Lung (tissue), 11 donors: ENCODE measurements at regions not wholly inside any gene's neighbourhood (a gene's known extent, or its start where the extent isn't known, plus 50 kb on each side); places are given as distances from the start of the nearest gene placed in this dataset.
"Not testable (repeated sequence)": the region's sequence is repeated elsewhere in the genome, so short reads cannot be mapped to it uniquely, and the experiment has no call there.

Experiments
- ATAC-seq: fragments of 200-7000 bp; cut with Tn5 transposase; one replicate; pipeline ENCODE4 v1.9.1; 2020; ENCODE audit warnings: moderate number of reproducible peaks; ENCODE audit not compliant: insufficient read depth, low FRiP score
- DNase-seq, 3 donors: peaks; one replicate each; pipeline ENCODE4 v3.0.0-alpha.2; 2013 to 2017
- H3K27ac ChIP-seq, 2 donors: one replicate each; pipeline ENCODE4 v1.5.1; 2013; ENCODE audit warnings: mild to moderate bottlenecking in 2 of 2, moderate library complexity in 2 of 2, control low read depth in 1 of 2, inconsistent platforms in 1 of 2, low read depth in 1 of 2, low read length in 1 of 2
- H3K27me3 ChIP-seq, 3 donors: one replicate each; pipeline ENCODE4 v1.5.1; 2013; ENCODE audit warnings: low read length in 2 of 3; ENCODE audit not compliant: control insufficient read depth in 3 of 3, insufficient read depth in 3 of 3
- H3K36me3 ChIP-seq, 4 donors: one replicate each; pipeline ENCODE4 v1.5.1; 2013; ENCODE audit warnings: low read length in 4 of 4, mild to moderate bottlenecking in 1 of 4, moderate library complexity in 1 of 4; ENCODE audit not compliant: control insufficient read depth in 4 of 4, insufficient read depth in 4 of 4
- H3K4me1 ChIP-seq, 5 donors: one replicate each; pipeline ENCODE4 v1.5.1; 2013; ENCODE audit warnings: low read length in 5 of 5, mild to moderate bottlenecking in 2 of 5, moderate library complexity in 1 of 5; ENCODE audit not compliant: control insufficient read depth in 5 of 5, insufficient read depth in 5 of 5
- H3K4me3 ChIP-seq: one replicate; pipeline ENCODE4 v1.5.1; 2013; ENCODE audit warnings: mild to moderate bottlenecking, control low read depth, moderate library complexity
- H3K9ac ChIP-seq, 2 donors: one replicate each; pipeline ENCODE4 v1.5.1; 2013; ENCODE audit warnings: low read length in 2 of 2, control low read depth in 1 of 2; ENCODE audit not compliant: insufficient read depth in 1 of 2
- H3K9me3 ChIP-seq, 4 donors: one replicate each; pipeline ENCODE4 v1.5.1; 2013; ENCODE audit warnings: low read length in 3 of 4, mild to moderate bottlenecking in 1 of 4, moderate library complexity in 1 of 4; ENCODE audit not compliant: control insufficient read depth in 4 of 4, insufficient read depth in 3 of 4
- WGBS, 2 donors: extraction: QIAGEN DNeasy Blood & Tissue Kit; methylation state at CpG; one replicate each; pipeline ENCODE4 v1.1.7; 2013; 5-methylcytosine and 5-hydroxymethylcytosine counted together
- TF ChIP-seq, protein P1 (sequence below): IDR thresholded peaks from 2 replicates; pipeline ENCODE4 v1.5.1; 2012; ENCODE audit warnings: mild to moderate bottlenecking; ENCODE audit errors: control extremely low read depth, extremely low read depth
- donor health status: control.
- donor health status: control.
- donor health status: Bipolar disorder and iron deficiency.
- donor health status: healthy.
- donor health status: DM: yes; HTN: yes; CAD: no.

DNA sequence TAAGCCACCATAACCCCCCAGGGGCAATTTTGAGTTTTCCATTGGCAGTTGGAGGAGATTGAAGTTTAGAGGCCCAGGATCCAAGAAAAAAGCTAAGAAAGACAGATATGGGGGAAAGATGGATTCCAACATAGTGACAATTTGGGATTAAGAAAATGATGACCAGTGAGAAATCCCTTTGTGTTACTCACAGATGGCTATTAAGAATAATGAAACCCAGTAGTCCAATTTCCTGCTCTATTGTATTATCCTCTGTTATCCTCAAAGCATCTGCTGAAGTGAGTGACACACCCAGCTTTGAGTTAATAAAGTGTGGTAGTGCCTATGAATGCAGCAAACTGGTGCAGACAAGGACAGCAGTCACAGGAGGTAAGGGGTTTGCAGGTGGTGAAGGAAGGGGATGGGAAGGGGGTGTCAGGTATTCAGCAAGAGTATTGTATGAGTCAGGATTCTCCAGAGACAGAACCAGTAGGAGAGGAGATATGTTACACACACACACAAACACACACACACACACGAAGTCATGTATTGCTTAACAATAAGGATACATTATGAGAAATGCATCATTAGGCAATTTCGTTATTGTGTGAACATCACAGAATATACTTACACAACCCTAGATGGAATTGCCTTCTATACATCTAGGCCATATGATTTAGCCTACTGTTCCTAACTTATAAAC, 112.4 kb upstream of the VANGL1 start:
- DNase-seq (no peak), ATAC-seq (no peak)
- Histone ChIP-seq H3K27ac (no peak overlapping the region), H3K4me1 (peaks cover 0 to 15% (median 3%) of the 10 kb centered on the region in 5 donors), H3K36me3 (no peaks in the 10 kb centered on the region), H3K4me3 (no peak overlapping the region), H3K9me3 (no peaks in the 10 kb centered on the region), H3K9ac (no peak overlapping the region), H3K27me3 (no peaks in the 10 kb centered on the region)
- 91% methylated on average over 2 of the region's 2 CpGs for WGBS, 2 donors
- TF ChIP-seq, protein P1, sequence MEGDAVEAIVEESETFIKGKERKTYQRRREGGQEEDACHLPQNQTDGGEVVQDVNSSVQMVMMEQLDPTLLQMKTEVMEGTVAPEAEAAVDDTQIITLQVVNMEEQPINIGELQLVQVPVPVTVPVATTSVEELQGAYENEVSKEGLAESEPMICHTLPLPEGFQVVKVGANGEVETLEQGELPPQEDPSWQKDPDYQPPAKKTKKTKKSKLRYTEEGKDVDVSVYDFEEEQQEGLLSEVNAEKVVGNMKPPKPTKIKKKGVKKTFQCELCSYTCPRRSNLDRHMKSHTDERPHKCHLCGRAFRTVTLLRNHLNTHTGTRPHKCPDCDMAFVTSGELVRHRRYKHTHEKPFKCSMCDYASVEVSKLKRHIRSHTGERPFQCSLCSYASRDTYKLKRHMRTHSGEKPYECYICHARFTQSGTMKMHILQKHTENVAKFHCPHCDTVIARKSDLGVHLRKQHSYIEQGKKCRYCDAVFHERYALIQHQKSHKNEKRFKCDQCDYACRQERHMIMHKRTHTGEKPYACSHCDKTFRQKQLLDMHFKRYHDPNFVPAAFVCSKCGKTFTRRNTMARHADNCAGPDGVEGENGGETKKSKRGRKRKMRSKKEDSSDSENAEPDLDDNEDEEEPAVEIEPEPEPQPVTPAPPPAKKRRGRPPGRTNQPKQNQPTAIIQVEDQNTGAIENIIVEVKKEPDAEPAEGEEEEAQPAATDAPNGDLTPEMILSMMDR: no peak

DNA sequence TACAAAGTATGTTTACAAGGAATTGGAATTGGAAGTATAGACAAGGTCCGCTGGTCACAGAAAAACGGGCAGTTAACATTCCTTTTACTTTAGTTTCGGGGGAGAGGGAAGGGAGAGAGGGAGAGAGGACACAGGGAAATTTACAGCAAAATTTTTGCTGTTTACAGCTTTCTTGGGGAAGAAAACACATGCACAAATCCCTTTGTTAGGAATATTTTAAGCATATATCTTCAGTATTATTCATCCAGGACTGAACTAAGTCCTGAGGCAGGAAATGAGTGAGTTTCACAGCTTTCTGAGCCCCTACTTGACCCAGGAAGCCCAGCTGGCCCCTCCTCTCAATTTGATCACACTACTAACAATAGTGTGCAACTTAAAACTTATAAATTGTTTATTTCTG, 113.4 kb upstream of the VANGL1 start:
- not testable (repeated sequence) for H3K36me3 ChIP-seq, H3K4me3 ChIP-seq, H3K9ac ChIP-seq, H3K9me3 ChIP-seq, DNase-seq, H3K27ac ChIP-seq, H3K27me3 ChIP-seq, ATAC-seq
- 85 to 93% methylated on average over 3 of the region's 3 CpGs for WGBS, 2 donors
- peaks cover 0 to 17% (median 3%) of the 10 kb centered on the region in 5 donors for H3K4me1 ChIP-seq

DNA sequence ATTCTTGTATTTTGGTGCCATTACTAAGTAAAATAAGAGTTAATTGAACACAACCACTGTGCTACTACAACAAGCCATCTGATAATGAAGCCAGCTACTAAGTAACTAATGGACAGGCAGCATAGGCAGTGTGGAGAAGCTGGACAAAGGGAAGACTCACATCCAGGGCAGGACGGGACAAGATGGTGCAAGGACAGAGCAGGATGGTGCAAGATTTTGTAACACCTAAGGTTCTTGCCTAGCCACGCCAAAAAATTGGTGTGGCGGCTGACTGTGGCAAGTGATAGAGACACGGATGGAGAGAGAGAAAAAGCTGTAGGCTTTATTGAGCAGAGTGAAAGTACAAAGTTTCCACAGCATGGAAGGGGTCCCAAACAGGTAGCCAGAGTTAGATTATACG, 114.0 kb upstream of the VANGL1 start:
- TF ChIP-seq, protein P1: no peak
- Histone ChIP-seq H3K4me3 (no peak overlapping the region), H3K9me3 (no peaks in the 10 kb centered on the region), H3K4me1 (peaks cover 0 to 17% (median 3%) of the 10 kb centered on the region in 5 donors), H3K27ac (no peak overlapping the region), H3K27me3 (no peaks in the 10 kb centered on the region), H3K9ac (no peak overlapping the region), H3K36me3 (no peaks in the 10 kb centered on the region)
- DNase-seq: no peak
- WGBS, 2 donors: 86 to 89% methylated on average over 5 of the region's 5 CpGs
- no peak for ATAC-seq

DNA sequence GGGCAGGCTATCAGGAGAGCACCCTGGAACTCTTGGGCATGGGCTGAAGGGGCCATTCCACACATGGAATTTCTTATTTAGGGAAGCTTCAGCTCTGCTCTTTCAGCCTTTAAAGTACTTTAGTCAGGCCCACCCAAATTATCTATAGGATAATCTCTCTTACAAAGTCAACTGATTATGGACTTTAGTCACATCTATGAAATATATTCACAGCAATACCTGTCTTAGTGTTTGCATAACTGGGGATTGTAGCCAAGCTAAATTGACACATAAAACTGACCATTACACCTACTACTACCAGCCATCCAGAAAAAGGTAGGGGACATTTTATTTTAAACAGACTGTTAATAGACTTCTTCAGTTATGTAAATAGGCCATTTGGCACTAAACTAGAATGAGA, 114.9 kb upstream of the VANGL1 start:
- no peak overlapping the region for H3K9ac ChIP-seq
- H3K36me3 ChIP-seq: no peaks in the 10 kb centered on the region
- H3K4me3 ChIP-seq: no peak overlapping the region
- no peaks in the 10 kb centered on the region for H3K9me3 ChIP-seq
- H3K27ac ChIP-seq: no peak overlapping the region
- no peak for DNase-seq
- peaks cover 0 to 14% (median 3%) of the 10 kb centered on the region in 5 donors for H3K4me1 ChIP-seq
- TF ChIP-seq, protein P1: no peak
- no peaks in the 10 kb centered on the region for H3K27me3 ChIP-seq
- no peak for ATAC-seq
